MG63 (cell line): ENCODE measurements at regions not wholly inside any gene's neighbourhood (a gene's known extent, or its start where the extent isn't known, plus 50 kb on each side); places are given as distances from the start of the nearest gene placed in this dataset.
"Not testable (repeated sequence)": the region's sequence is repeated elsewhere in the genome, so short reads cannot be mapped to it uniquely, and the experiment has no call there.

ENCODE experiments used
- DNase-seq: peaks from one replicate; pipeline ENCODE4 v3.0.0-alpha.2; 2020
- H3K27me3 ChIP-seq: fragments of 250-450 bp; sonication (Bioruptor Pico); 2 replicates; pipeline ENCODE4 v1.5.1; 2020; ENCODE audit warnings: mild to moderate bottlenecking, moderate library complexity
- H3K36me3 ChIP-seq: fragments of 250-450 bp; sonication (Bioruptor Pico); 2 replicates; pipeline ENCODE4 v1.5.1; 2020; ENCODE audit warnings: mild to moderate bottlenecking, moderate library complexity
- H3K4me3 ChIP-seq: fragments of 250-450 bp; sonication (Bioruptor Pico); 2 replicates; pipeline ENCODE4 v1.5.1; 2020; ENCODE audit warnings: mild to moderate bottlenecking, moderate library complexity
- H3K9me3 ChIP-seq: fragments of 250-450 bp; sonication (Bioruptor Pico); 2 replicates; pipeline ENCODE4 v1.5.1; 2020; ENCODE audit warnings: mild to moderate bottlenecking, moderate library complexity

- not testable (repeated sequence) for H3K4me3 ChIP-seq, H3K9me3 ChIP-seq, H3K27me3 ChIP-seq, H3K36me3 ChIP-seq
- peak; percentile 8 for DNase-seq
Observed at GRCh38 chr12:8282181-8282580, 54.8 kb upstream of the FAM90A1 start.

GRCh38 chr12:8285681-8286080 is 58.3 kb upstream of the FAM90A1 start:
- not testable (repeated sequence) for H3K9me3 ChIP-seq, H3K27me3 ChIP-seq, H3K4me3 ChIP-seq, DNase-seq, H3K36me3 ChIP-seq

- not testable (repeated sequence) for H3K4me3 ChIP-seq, H3K9me3 ChIP-seq, H3K27me3 ChIP-seq, DNase-seq, H3K36me3 ChIP-seq
Observed at GRCh38 chr12:8291764-8292163, 64.3 kb upstream of the FAM90A1 start.

GRCh38 chr12:8294662-8295061 is 67.2 kb upstream of the FAM90A1 start:
- H3K4me3 ChIP-seq, H3K27me3 ChIP-seq, H3K9me3 ChIP-seq, DNase-seq, H3K36me3 ChIP-seq: not testable (repeated sequence)

GRCh38 chr12:8308611-8309010 is 81.2 kb upstream of the FAM90A1 start:
- H3K36me3 ChIP-seq, H3K9me3 ChIP-seq, H3K4me3 ChIP-seq, H3K27me3 ChIP-seq, DNase-seq: not testable (repeated sequence)

- H3K4me3 ChIP-seq, H3K9me3 ChIP-seq, H3K36me3 ChIP-seq, DNase-seq, H3K27me3 ChIP-seq: not testable (repeated sequence)
Observed at GRCh38 chr12:8315997-8316396, 88.6 kb upstream of the FAM90A1 start.

GRCh38 chr12:8317675-8318074 is 90.3 kb upstream of the FAM90A1 start:
- H3K27me3 ChIP-seq, H3K36me3 ChIP-seq, H3K9me3 ChIP-seq, H3K4me3 ChIP-seq, DNase-seq: not testable (repeated sequence)

- not testable (repeated sequence) for DNase-seq, H3K4me3 ChIP-seq, H3K36me3 ChIP-seq, H3K9me3 ChIP-seq, H3K27me3 ChIP-seq
Observed at GRCh38 chr12:8320251-8320730, 92.9 kb upstream of the FAM90A1 start.

- not testable (repeated sequence) for H3K27me3 ChIP-seq, H3K4me3 ChIP-seq, H3K9me3 ChIP-seq, H3K36me3 ChIP-seq, DNase-seq
Observed at GRCh38 chr12:8320791-8321370, 93.5 kb upstream of the FAM90A1 start.

- not testable (repeated sequence) for H3K36me3 ChIP-seq, H3K27me3 ChIP-seq, H3K9me3 ChIP-seq, H3K4me3 ChIP-seq, DNase-seq
Observed at GRCh38 chr12:8325145-8325839, 97.9 kb upstream of the FAM90A1 start.

- DNase-seq, H3K9me3 ChIP-seq, H3K27me3 ChIP-seq, H3K36me3 ChIP-seq, H3K4me3 ChIP-seq: not testable (repeated sequence)
Observed at GRCh38 chr12:8328835-8329234, 101.4 kb upstream of the FAM90A1 start.

- not testable (repeated sequence) for H3K36me3 ChIP-seq, H3K4me3 ChIP-seq, H3K9me3 ChIP-seq, DNase-seq, H3K27me3 ChIP-seq
Observed at GRCh38 chr12:8332373-8332772, 105.0 kb upstream of the FAM90A1 start.

- H3K4me3 ChIP-seq, H3K27me3 ChIP-seq, DNase-seq, H3K9me3 ChIP-seq, H3K36me3 ChIP-seq: not testable (repeated sequence)
Observed at GRCh38 chr12:8351073-8351472, 104.7 kb upstream of the CLEC6A start.

GRCh38 chr12:8354741-8355140 is 101.0 kb upstream of the CLEC6A start:
- not testable (repeated sequence) for H3K36me3 ChIP-seq, H3K27me3 ChIP-seq, DNase-seq, H3K4me3 ChIP-seq, H3K9me3 ChIP-seq

GRCh38 chr12:8355531-8355930 is 100.2 kb upstream of the CLEC6A start:
- DNase-seq, H3K27me3 ChIP-seq, H3K9me3 ChIP-seq, H3K36me3 ChIP-seq, H3K4me3 ChIP-seq: not testable (repeated sequence)

- H3K9me3 ChIP-seq, H3K36me3 ChIP-seq, DNase-seq, H3K27me3 ChIP-seq, H3K4me3 ChIP-seq: not testable (repeated sequence)
Observed at GRCh38 chr12:8373744-8374143, 82.0 kb upstream of the CLEC6A start.

- not testable (repeated sequence) for H3K4me3 ChIP-seq, H3K27me3 ChIP-seq, H3K9me3 ChIP-seq, H3K36me3 ChIP-seq, DNase-seq
Observed at GRCh38 chr12:8375122-8375521, 80.6 kb upstream of the CLEC6A start.

- H3K4me3 ChIP-seq, H3K27me3 ChIP-seq, H3K36me3 ChIP-seq, H3K9me3 ChIP-seq, DNase-seq: not testable (repeated sequence)
Observed at GRCh38 chr12:8377756-8378155, 78.0 kb upstream of the CLEC6A start.
